Thoracic aorta (tissue), 2 donors: ENCODE measurements at regions not wholly inside any gene's neighbourhood (a gene's known extent, or its start where the extent isn't known, plus 50 kb on each side); places are given as distances from the start of the nearest gene placed in this dataset.

Experiments
- ATAC-seq: fragments of 150-250 bp; one replicate; pipeline ENCODE4 v1.8.0; 2017; ENCODE audit warnings: low read depth; ENCODE audit not compliant: insufficient number of reproducible peaks, low FRiP score
- DNase-seq: peaks from one replicate; pipeline ENCODE4 v3.0.0-alpha.2; 2020; ENCODE audit warnings: low spot score
- H3K27ac ChIP-seq, 2 donors: fragments of 200-600 bp; sonication (generic); 1 replicate in 1 of 2; 2 replicates in 1 of 2; pipeline ENCODE4 v1.5.1; 2016; ENCODE audit warnings: mild to moderate bottlenecking in 2 of 2, moderate library complexity in 2 of 2
- H3K27me3 ChIP-seq: fragments of 200-600 bp; sonication (generic); replicated peaks from 2 replicates; pipeline ENCODE4 v1.6.0; 2016; ENCODE audit warnings: mild to moderate bottlenecking; ENCODE audit not compliant: insufficient read depth
- H3K36me3 ChIP-seq: fragments of 200-600 bp; sonication (generic); one replicate; pipeline ENCODE4 v1.5.1; 2016
- H3K4me1 ChIP-seq, 2 donors: fragments of 200-600 bp; sonication (generic); 1 replicate in 1 of 2; 2 replicates in 1 of 2; pipeline versions ENCODE4 v1.5.1 to v1.6.0; 2016; ENCODE audit warnings: low read depth in 2 of 2, mild to moderate bottlenecking in 1 of 2; ENCODE audit not compliant: control insufficient read depth in 1 of 2
- H3K4me3 ChIP-seq: fragments of 200-600 bp; sonication (generic); 2 replicates; pipeline ENCODE4 v1.5.1; 2016; ENCODE audit warnings: mild to moderate bottlenecking
- H3K9me3 ChIP-seq: fragments of 200-600 bp; sonication (generic); 2 replicates; pipeline ENCODE4 v1.5.1; 2016
- TF ChIP-seq, protein P1 (sequence below): fragments of 200-600 bp; sonication (generic); IDR thresholded peaks from one replicate; pipeline ENCODE4 v1.5.1; 2019; ENCODE audit warnings: antibody characterized with exemption

DNA sequence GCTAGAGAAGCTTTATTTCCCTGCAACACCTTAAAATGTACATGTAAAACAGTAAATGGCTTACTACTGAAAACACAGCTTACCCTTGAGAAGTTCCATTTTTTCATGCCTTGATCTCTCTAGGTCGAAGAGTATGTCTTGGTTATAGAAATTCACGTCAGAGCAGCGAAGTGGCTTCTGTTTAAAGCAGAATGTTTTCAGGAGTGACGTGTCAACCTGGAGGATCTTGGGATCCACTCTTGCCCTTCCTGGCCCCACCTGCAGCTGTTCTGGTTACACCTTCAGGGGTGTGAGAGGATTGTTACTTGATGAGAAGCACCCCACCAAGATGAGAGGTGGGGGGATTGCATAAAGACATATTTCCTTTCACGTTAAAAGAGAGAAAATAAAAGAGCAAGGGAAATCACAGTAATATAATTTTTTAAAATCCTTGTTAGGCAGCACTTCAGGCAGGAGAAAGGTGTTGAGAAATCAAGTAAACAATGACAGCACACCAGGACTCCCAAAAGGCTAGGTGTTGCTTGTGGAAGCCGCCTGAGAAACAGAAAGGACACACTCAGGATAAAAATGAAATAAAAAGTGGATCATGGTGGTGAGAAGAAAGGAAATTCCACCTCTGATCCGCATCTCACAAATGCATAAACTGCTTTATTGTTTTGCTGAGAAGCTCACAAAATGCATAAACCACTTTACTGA, 149.7 kb downstream of the UNC5CL start:
- H3K27ac ChIP-seq = no peak overlapping the region
- H3K27me3 ChIP-seq = no peaks in the 10 kb centered on the region
- H3K4me1 ChIP-seq = no peaks in the 10 kb centered on the region
- H3K36me3 ChIP-seq = no peaks in the 10 kb centered on the region
- no peak overlapping the region for H3K4me3 ChIP-seq
- no peak for ATAC-seq
- H3K9me3 ChIP-seq = no peaks in the 10 kb centered on the region
- no peak for DNase-seq
- TF ChIP-seq, protein P1, sequence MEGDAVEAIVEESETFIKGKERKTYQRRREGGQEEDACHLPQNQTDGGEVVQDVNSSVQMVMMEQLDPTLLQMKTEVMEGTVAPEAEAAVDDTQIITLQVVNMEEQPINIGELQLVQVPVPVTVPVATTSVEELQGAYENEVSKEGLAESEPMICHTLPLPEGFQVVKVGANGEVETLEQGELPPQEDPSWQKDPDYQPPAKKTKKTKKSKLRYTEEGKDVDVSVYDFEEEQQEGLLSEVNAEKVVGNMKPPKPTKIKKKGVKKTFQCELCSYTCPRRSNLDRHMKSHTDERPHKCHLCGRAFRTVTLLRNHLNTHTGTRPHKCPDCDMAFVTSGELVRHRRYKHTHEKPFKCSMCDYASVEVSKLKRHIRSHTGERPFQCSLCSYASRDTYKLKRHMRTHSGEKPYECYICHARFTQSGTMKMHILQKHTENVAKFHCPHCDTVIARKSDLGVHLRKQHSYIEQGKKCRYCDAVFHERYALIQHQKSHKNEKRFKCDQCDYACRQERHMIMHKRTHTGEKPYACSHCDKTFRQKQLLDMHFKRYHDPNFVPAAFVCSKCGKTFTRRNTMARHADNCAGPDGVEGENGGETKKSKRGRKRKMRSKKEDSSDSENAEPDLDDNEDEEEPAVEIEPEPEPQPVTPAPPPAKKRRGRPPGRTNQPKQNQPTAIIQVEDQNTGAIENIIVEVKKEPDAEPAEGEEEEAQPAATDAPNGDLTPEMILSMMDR = no peak

DNA sequence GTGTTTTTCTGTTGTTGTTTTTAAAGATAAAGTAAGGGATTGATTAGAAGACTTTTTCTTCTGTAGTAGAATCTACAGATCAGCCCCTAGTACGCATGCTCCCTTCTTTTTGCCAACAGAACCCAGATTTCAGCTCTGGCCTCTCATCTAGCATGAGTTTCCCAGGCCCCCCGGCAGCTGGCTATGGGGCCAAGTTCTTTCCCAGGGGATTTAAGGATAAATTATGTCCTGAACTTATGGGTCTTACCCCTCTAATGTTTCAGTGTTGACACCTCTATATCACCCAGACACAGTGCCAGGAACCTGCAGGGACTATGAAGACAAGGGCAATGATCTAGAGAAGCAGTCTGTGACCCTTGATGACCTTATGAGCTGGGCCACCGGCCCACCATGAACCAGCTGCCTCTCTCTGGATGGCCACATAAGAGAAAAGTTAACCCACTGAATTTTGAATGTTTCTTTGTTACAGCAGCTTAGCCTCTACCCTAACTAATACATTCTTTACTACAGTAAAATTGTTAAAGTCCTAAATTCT, 150.5 kb downstream of the UNC5CL start:
- Histone ChIP-seq H3K9me3 (no peaks in the 10 kb centered on the region), H3K4me3 (no peak overlapping the region), H3K27ac (no peak overlapping the region), H3K36me3 (no peaks in the 10 kb centered on the region), H3K27me3 (no peaks in the 10 kb centered on the region), H3K4me1 (no peaks in the 10 kb centered on the region)
- ATAC-seq (no peak), DNase-seq (no peak)
- TF ChIP-seq, protein P1 = no peak

DNA sequence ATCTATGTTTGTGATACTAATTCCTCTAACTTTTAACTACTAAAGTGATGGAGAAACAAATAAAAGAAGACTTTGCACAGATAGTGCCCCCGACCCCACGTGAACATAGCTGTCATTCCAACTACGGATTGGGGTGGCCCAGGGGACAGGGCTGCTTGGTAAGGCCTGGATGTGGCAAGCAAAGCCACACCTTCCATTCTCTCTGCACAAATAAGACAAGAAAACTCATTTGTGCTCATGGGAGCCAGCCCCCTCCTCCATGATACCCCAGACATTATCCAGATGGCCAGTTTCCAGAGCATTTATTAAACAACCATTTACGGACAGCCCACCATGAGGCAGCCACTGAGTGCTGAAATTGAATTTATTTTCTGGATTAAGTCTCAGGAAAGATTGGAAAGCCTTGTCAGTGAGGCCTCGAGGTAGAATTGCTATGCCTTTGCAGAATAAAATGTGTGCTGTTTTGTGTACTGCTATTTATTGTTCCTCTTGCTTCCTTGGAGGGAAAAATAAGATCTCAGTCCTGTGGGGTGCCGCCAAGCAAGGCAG, 151.2 kb downstream of the UNC5CL start:
- H3K9me3 ChIP-seq = no peaks in the 10 kb centered on the region
- no peaks in the 10 kb centered on the region for H3K36me3 ChIP-seq
- H3K27me3 ChIP-seq = no peaks in the 10 kb centered on the region
- ATAC-seq = no peak
- H3K4me1 ChIP-seq = no peaks in the 10 kb centered on the region
- no peak for DNase-seq
- H3K27ac ChIP-seq = no peak overlapping the region
- TF ChIP-seq, protein P1 = no peak
- no peak overlapping the region for H3K4me3 ChIP-seq

DNA sequence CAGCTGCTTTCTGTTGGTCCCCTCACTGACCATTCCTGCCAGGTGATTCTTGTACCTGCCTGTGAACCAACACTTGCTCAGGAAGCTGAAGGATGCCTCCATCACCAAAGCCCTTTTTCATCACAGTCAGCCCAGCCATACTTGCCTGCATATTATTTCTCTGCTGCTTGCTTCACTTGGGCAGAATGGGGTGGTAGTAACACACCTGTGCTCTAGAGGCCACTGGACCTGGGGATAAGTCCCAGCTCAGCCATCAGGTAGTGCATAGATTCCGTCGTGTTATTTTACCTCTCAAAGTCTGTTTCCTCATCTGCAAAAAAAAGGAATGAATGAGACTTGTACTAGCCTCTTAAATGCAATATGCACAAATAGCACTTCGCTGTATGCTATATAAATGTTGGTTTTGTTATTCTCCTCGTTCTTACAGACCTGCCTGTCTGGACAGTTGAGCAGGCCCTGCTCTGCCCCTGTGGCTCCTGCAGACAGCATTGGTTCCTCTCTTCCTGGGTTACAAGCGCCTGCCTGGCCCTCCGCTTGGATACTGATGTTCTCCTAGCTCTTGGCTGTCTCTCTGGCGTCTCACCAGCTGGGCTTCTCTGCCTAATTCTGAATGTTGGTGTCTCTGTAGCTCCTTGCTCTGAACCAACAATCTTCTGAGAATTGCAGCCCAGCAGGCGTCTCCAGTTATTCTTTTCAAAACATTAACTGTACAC, 151.8 kb downstream of the UNC5CL start:
- no peaks in the 10 kb centered on the region for H3K4me1 ChIP-seq
- DNase-seq = no peak
- no peaks in the 10 kb centered on the region for H3K27me3 ChIP-seq
- no peak overlapping the region for H3K27ac ChIP-seq
- no peaks in the 10 kb centered on the region for H3K9me3 ChIP-seq
- no peak overlapping the region for H3K4me3 ChIP-seq
- TF ChIP-seq, protein P1 = no peak
- no peak for ATAC-seq
- H3K36me3 ChIP-seq = no peaks in the 10 kb centered on the region

DNA sequence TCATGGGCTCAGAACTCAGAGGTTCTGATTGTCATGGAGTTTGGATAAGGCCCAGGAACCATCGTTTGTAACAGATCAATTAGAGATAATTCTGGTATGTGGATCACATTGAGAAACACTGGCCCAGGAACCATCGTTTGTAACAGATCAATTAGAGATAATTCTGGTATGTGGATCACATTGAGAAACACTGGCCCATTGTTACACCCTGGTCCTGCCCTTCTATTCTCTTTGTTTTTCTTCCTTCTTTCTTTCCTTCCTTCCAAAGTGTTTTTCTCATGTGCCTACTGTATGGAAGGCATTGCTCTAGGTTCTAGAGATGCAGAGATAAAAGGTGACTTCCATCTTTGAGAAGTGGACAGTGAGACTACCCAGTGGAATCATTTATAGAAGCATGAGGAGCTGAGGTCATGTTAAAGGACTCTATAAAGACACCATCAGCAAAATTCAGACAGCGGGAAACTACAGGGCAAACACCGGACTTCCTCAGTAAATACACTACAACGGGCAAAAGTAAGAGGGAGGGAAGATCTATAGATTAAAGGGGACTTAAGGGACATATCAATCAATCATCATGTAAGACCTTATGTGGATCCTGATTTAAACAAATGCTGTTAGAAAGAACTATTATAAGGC, 153.8 kb downstream of the UNC5CL start:
- no peaks in the 10 kb centered on the region for H3K36me3 ChIP-seq
- no peaks in the 10 kb centered on the region for H3K9me3 ChIP-seq
- DNase-seq (no peak), ATAC-seq (no peak)
- no peaks in the 10 kb centered on the region for H3K27me3 ChIP-seq
- TF ChIP-seq, protein P1 = no peak
- H3K27ac ChIP-seq = no peak overlapping the region
- no peak overlapping the region for H3K4me3 ChIP-seq
- H3K4me1 ChIP-seq = no peaks in the 10 kb centered on the region
